NCI-H526 treated with DMSO at 0.1 percent for 48 hours (cell line): ENCODE measurements at regions not wholly inside any gene's neighbourhood (a gene's known extent, or its start where the extent isn't known, plus 50 kb on each side); places are given as distances from the start of the nearest gene placed in this dataset.
"Not testable (repeated sequence)": the region's sequence is repeated elsewhere in the genome, so short reads cannot be mapped to it uniquely, and the experiment has no call there.

Experiments
- DNase-seq: peaks from one replicate; lab custom pipeline; 2025; lab: John Stamatoyannopoulos, UW

GRCh38 chr6:4374216-4374615 lies 238.8 kb upstream of the ECI2 start:
- no peak for DNase-seq

DNA sequence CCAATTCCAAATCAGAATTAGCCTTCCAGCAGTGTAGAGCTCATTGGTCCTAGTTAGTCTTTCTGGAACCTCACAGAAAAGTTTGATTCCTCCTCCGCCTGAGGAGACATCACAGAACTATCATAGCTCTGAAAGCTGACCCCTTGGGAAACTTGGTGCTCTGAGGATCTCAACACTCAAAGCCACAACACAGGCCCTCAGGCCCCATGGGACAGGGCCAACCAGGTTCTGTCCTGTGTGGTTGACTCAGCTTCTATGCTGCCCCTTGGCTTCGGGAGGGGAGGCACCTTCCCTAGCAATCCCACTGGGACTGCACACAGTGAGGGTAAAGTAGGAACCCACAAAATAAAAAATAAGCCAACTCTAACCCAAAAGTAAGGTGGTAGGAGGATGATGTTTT lies 237.5 kb upstream of the ECI2 start:
- DNase-seq: no peak

GRCh38 chr6:4371207-4371921 lies 236.0 kb upstream of the ECI2 start:
- DNase-seq: no peak

- no peak for DNase-seq
Measured at GRCh38 chr6:4370066-4370465, 234.7 kb upstream of the ECI2 start.

DNA sequence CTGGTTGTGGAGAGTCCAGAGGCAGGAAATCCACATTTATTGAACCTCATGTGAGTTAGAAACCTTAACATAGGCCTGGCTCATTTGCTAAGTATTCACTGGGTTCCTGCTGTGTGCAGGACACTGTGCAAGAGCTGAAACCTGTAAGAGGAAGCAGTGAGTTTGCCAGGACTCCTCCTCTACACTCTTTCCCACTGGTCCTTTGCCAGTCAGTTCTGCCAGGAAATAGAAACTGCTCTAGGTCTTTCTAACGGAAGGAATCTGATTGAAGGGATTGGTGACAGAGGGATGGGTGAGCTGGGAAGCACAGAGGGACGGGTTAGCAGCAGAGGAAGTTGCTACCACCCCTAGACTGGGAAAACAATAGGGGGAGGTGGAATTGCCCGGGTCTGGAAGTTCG lies 234.2 kb upstream of the ECI2 start:
- no peak for DNase-seq

- DNase-seq: no peak
Measured at GRCh38 chr6:4368649-4369048, 233.3 kb upstream of the ECI2 start.

GRCh38 chr6:4367643-4368042 lies 232.3 kb upstream of the ECI2 start:
- DNase-seq: no peak

DNA sequence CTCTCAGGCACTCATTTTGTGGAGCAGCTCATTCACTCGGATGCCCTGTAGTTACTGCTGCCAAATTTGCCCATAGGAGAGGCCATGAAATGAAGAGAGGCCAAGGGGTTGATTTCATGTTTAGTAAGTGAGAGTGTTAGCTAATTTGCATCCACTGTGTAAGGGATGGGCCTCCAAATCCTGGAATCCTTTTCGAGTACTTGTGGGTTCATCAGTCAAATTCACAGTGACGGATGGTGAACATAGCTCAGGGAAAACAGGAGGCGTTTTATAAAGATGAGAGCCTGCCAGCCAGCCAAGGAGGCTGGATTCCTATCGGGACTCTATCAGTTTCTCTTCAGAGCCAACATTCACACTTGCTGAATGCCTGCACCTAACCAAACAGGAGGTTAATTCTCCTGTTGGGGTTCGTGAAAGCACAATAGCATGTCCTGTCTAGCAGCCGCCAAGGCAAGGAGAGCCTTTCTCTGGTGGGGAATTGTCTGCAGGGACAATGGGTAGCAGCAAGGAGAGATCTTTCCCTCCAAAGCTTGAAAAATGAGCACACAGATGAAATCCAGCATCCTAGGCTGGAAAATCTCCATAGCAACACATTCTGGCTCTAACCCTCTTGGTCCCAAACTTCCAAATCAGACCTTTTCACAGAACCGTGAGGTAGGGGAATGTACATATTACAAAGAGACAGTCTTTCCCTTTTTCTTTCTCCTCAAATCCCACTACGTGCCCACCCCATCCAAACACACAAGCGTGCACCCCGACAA lies 231.4 kb upstream of the ECI2 start:
- DNase-seq: no peak

GRCh38 chr6:4365686-4366085 lies 230.3 kb upstream of the ECI2 start:
- no peak for DNase-seq

DNA sequence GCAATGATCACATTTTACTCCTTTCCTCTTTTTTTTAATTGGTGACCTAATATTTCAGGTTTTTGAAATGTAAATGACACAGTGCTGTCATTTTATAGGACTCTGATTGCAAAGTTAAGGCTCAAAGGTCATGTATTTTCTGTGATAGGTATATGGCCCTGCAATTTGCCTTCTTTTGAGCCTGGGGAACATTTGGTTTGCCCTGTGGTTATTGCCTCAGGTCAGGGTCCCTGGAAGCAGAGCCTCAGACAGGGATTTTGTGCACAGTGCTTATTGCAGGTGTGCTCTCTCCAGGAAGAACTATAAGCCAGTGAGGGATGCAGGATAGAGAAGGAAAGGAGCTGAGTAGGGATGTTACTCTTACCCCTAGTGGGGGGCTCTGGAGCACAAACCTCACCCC lies 229.3 kb upstream of the ECI2 start:
- DNase-seq: no peak

DNA sequence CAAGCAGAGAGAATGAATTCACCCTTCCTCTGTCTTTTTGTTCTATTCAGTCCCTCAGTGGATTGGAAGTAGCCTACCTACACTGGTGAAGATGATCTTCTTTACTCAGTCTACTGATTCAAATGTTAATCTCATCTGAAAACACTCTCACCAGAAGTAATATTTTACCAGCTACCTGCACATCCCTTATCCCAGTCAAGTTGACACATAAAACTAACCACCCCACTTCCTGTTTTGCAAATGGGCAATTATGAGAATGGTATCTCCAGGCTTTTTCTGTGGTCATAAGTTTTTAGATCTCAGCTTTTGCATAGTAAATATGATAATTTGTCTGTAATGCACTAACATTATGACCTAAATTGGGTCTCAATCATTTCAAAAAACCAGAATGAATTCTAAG lies 228.8 kb upstream of the ECI2 start:
- no peak for DNase-seq

DNA sequence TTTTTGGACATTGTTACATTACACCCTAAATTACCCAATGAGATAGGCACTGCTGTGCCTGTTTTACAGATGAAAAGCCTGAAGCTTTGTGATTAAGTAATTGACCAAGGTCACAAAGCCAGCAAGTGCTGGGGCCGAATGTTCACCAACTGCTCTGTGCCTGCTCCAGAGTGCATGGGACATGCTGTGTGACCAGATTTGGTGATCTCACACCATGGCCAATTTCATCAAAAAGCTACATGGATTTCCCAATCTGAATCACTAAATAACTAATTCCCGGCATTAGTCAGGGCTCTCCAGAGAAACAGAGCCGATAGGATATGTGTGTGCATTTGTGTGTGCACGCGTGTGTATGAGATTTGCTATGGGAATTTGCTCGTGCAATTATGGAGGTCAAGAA lies 228.3 kb upstream of the ECI2 start:
- no peak for DNase-seq

DNA sequence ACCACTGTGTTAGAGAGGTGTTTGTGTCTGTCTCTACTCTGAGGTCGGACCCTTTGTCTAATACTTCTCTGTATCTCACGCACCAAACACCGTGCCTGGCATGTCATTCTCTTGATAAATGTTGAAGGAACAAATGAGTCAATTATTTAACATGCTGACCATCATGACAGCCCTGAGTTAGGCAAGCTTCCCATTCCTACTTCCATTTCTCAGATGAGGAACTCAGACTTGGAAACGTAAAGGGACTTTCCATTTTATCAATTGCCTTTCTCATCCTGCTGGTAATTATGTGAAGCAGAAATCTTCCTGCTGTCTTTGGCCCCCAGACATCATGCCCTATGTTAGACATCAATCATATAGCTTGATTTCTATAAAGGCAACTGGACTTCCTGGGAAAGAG lies 227.0 kb upstream of the ECI2 start:
- no peak for DNase-seq

DNA sequence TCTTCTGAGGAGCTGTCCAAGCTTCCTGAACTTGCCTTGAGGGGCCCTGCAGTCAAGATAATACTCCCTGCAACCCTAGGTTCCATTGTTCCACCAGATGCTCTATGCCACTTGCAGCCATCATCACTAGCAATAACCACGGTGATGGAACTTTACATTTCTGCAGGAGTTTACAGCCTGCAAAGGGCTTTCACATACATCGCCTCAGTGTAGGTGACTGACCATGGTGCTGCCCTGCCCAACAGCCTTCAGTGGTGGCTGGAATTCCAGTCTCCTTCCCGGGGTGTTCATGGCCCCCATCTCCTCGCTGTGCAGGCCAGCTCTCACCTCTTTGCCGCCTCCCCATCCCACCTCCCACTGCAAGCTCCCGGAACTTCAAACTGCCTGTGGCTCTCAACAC lies 225.5 kb upstream of the ECI2 start:
- no peak for DNase-seq

DNA sequence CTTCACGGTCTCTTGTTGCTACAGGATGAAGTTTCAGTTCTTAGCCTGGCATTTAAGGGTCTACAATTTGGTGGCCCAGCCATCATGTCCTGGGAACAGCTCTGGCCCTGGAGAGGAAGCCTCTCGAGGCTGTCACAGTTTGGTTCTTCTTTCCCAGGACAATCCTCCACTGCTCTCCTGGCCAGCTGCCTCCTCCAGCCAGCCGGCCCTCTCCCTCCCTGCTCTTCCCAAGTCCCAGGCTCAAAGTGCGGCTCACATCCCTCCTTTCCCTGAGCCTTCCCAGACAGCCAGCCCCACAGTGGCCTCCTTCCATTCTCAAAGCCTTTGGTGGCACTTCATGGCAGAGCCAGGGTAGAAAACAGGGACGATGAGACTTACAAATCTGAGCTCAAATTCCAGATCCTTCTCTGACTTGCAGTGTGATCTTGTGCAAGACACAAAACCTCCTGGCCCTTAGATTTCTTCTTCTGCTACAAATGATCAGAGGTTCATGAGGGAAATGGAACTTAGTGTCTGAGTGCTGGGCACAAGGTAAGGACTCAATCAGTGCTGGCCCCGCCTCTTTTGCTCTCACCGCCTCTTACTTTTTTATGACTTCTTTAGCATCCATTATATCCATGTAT lies 223.8 kb upstream of the ECI2 start:
- DNase-seq: no peak

DNA sequence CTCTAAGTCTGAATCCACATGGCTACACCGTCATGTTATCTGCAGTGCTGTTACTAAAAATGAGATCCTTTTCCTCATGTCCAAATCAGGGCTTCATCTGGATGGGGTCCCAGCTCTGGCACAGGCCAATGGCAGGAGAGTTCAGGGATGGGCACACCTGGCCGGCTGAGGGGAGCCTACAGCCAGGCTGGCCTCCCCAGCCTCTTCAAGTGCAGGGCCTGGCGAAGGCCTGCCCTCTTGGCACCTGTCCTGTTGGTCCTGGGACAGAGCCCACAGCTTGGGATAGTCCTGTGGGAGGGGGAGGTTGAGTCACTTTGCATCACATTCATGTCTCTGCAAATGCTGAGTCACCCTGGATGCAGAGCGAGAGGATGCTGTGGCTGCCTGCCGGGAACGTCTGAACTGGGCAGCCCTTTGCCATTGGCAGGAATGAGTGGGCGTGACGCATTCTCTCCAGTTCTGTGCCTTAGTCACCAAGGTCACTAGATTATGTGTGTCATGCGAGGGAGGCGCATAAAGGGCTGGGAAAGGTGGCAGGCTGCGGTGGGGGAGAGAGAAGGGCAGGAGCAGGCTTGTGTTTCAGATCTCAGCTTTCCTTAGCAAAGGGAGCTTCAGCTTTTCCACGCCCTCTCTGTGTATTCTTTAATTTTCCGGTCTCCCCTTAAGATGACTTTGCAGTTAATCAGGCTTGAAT lies 223.2 kb upstream of the ECI2 start:
- DNase-seq: no peak

DNA sequence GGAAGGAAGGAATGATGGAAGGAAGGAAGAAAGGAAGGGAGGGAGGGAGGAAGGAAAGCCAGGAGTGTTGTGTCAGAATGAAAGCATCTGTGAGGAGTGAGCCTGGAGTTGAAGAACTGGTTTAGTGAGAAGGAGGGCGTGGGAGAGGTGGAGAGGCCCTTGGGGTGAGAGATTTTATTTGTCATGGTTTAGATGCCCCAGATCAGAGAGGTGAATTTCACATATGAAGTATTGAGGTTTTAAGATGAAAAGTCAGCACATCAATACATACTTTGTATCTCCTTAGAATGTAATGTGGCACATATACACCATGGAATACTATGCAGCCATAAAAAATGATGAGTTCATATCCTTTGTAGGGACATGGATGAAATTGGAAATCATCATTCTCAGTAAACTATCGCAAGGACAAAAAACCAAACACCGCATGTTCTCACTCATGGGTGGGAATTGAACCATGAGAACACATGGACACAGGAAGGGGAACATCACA lies 222.3 kb upstream of the ECI2 start:
- not testable (repeated sequence) for DNase-seq

GRCh38 chr6:4356899-4357659 lies 221.7 kb upstream of the ECI2 start:
- DNase-seq: no peak

GRCh38 chr6:4355241-4355640 lies 219.9 kb upstream of the ECI2 start:
- DNase-seq: no peak

DNA sequence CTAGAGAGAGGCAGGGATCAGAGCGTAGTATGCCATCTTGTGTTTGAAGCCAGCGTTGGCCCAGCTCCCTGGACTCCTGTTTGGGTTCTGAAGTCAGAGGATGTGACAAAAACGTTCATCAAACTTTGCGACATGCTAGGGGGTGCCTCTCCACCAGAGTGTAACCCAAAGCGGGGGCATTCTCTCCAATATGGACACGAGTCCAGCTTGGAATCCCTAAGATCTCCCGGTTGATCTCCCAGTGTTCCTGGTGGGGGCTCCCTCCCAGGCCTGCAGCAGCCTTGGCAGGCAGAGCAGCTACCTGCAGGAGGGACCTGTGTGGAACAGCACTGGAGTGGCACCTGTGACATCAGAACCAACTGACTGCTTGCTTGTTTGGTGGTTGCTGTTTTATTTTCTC lies 218.8 kb upstream of the ECI2 start:
- no peak for DNase-seq

GRCh38 chr6:4352731-4353130 lies 217.4 kb upstream of the ECI2 start:
- no peak for DNase-seq

GRCh38 chr6:4352322-4352669 lies 216.9 kb upstream of the ECI2 start:
- DNase-seq: no peak
